ENCODE measurements at regions not wholly inside any gene's neighbourhood (a gene's known extent, or its start where the extent isn't known, plus 50 kb on each side); places are given as distances from the start of the nearest gene placed in this dataset.

DNA sequence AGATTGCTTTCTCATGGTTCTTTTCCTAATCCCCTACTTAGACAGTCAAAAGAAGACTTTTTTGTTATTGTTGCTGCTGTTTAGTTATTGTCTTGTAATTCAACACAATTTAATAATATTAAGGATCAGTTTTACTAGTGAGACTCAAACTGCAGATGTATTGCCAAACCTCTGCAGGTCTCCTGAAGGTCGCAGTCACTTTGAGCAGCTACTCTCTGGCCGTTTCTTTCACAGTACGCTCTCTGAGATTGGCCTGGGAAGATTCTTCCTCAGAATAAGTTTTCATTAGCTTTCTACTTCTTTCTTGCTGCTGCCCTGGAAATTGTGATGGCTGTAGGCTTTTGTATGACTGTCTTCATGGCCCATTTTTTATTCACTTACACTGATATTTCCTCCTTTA is 930.8 kb downstream of the QKI start:
- TF ChIP-seq, protein P1, sequence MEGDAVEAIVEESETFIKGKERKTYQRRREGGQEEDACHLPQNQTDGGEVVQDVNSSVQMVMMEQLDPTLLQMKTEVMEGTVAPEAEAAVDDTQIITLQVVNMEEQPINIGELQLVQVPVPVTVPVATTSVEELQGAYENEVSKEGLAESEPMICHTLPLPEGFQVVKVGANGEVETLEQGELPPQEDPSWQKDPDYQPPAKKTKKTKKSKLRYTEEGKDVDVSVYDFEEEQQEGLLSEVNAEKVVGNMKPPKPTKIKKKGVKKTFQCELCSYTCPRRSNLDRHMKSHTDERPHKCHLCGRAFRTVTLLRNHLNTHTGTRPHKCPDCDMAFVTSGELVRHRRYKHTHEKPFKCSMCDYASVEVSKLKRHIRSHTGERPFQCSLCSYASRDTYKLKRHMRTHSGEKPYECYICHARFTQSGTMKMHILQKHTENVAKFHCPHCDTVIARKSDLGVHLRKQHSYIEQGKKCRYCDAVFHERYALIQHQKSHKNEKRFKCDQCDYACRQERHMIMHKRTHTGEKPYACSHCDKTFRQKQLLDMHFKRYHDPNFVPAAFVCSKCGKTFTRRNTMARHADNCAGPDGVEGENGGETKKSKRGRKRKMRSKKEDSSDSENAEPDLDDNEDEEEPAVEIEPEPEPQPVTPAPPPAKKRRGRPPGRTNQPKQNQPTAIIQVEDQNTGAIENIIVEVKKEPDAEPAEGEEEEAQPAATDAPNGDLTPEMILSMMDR (IDR thresholded peaks at IDR 0.05; ENCODE audit: insufficient read depth, low read length, poor library complexity, severe bottlenecking) = no peak
- no peak for TF ChIP-seq EZH2phosphoT487 (conservative IDR thresholded peaks at IDR 0.05; ENCODE audit: low read length)
